Stimulated activated CD8-positive, alpha-beta memory T cell treated with anti-CD3 and anti-CD28 coated beads, Interleukin-7, amount 100 ng/mL, for 1 hour (primary cell): ENCODE measurements at regions not wholly inside any gene's neighbourhood (a gene's known extent, or its start where the extent isn't known, plus 50 kb on each side); places are given as distances from the start of the nearest gene placed in this dataset.
"Not testable (repeated sequence)": the region's sequence is repeated elsewhere in the genome, so short reads cannot be mapped to it uniquely, and the experiment has no call there.

Source experiments
- DNase-seq, 2 donors: peaks; one replicate each; pipeline ENCODE4 v3.0.0-alpha.2; 2020; ENCODE audit warnings: low read depth in 2 of 2

DNA sequence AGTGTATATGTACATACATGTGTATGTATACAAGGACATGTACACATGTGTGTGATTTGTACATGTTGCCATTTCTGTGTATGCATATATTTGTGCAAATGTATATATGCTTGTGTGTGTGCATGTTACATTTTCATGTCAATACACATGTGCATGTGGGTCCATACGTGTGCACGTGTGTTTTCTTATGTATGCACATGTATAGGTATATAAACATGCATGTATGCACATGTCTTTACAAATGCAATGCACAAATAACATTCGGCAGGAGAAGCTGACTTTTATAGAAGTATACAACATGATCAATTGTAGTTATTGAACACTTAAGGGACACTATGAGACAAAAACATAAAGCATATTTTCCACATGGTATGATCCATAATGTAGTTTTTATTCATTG lies 307.4 kb upstream of the SEMA3C start:
- no peak for DNase-seq

DNA sequence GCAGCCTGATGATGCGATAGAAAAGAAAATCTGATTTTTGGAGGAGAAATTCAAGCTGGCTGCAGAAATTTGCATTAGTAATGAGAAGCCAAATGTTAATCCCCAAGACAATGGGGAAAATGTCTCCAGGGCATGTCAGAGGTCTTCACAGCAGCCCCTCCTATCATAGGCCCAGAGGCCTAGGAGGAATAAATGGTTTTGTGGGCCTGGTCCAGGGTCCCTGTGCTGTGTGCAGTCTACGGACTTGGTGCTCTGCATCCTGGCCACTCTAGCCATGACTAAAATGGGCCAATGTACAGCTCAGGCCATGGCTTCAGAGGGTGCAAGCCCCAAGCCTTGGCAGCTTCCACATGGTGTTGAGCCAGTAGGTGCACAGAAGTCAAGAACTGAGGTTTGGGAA lies 303.8 kb upstream of the SEMA3C start:
- DNase-seq: not testable (repeated sequence)

DNA sequence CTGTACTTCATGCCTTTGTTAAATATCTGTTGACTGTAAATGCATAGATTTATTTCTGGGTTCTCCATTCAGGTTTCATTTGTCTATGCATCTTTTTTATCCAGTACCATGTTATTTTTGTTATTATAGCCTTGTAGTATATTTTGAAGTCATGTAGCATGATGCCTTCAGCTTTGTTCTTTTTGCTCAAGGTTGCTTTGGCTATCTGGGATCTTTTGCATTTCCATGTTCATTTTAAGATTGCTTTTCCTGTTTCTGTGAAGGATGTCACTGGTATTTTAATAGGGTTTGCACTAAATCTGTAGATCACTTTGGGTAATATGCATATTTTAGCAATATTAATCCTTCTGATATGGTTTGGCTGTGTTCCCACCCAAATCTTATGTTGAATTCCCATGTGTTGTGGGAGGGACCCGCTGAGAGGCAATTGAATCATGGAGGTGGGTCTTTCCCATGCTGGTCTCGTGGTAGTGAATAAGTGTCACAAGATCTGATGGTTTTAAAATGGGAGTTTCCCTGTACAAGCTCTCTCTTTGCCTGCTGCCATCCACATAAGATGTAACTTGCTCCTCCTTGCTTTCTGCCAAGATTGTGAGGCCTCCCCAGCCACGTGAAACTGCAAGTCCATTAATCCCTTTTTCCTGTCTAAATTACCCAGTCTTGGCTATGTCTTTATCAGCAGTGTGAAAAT lies 302.8 kb upstream of the SEMA3C start:
- DNase-seq: no peak

DNA sequence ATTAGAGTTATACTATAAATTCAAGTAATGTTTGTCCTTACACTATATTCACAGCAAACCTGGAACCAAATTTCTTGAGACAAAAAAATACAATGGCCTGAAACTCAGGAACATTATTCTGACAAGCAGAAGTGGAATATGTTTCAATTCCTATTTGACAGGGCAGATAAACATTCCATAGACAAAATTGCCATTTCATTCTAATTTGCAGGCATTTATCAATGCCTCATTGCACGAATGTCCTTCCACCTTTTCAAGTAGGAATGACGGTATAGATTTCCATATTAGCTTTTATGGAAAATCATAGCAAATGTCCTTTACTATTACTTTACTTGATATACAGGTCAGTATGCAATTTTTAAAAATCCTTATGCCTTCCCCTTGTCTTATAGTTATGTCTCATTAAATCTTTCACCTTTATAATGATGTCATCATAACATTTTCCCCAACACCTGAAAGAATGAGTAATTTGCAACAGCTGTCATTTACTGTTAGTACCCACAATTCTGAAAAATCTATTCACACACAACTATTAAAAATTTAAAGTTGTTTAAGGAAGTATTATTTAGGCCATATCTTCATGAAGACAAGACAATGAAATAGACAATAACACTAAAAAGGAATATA lies 299.7 kb upstream of the SEMA3C start:
- no peak for DNase-seq

DNA sequence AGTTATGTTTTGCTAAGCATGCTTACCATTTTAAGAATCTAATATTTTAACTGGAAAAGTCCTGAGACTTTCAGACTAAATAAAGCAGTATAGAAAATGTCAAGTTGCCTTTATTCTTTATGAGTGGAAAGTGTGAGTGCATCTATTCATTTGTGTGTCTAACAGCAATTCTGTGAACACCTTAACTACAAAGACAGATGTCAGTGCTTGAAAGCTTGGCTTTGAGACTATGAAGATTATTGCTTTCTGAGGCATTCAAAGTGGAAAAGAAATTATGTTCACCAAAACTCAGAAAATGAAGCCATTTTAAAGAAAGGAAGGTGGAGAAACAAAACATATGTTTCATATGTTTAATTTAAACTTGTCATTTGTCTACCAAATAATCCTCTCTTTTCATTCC lies 294.5 kb upstream of the SEMA3C start:
- no peak for DNase-seq

DNA sequence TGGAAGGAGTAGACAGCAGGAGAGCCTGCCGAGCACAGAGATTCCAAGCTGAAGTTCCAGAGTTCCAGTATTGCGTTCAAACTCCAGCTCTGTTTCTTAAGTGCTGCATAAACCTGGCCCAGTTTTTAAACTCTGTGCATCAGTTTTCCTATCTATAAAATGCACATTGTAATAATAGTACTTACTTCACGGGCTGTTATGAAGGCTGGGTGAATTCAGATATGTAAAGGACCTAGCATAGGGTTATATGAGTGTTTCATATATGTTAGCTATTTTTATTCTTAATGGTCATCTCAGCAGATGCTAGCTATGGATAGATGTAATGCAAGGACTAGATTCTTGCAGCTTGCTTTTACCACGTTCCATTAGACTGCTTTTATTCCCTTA lies 293.1 kb upstream of the SEMA3C start:
- no peak for DNase-seq

DNA sequence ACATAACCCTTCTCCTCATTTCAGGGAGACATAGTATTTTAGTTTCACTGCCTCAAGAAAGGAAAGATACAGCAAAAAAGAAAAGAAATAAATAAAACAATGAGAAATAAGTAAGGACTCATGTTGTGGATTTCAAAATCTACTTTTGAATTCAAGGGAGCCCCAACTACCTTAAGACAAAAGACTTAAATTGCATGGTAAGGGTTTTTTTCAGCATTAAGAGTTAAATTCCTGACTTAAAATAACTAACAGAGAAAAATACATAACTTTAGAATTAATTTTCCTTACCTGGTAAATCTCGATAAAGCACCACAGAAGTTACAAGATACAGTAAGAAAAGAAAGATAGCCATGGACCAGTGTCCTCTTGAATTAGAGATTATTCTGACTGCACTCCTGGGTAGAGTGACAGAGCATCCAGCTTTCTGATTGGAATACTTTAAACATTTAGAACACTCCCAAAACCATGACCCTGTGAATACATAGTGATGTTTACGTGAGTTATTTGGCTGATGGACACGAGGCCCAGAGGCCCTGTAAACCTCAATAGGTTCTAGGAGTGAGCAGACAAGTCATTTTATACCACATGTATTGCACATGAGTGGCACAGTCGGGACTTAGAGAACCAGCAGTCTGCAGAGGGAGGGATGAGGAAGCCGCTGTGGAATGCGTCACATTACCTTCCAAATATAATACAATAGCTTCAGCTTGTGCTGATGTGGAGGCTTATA lies 292.5 kb upstream of the SEMA3C start:
- no peak for DNase-seq

DNA sequence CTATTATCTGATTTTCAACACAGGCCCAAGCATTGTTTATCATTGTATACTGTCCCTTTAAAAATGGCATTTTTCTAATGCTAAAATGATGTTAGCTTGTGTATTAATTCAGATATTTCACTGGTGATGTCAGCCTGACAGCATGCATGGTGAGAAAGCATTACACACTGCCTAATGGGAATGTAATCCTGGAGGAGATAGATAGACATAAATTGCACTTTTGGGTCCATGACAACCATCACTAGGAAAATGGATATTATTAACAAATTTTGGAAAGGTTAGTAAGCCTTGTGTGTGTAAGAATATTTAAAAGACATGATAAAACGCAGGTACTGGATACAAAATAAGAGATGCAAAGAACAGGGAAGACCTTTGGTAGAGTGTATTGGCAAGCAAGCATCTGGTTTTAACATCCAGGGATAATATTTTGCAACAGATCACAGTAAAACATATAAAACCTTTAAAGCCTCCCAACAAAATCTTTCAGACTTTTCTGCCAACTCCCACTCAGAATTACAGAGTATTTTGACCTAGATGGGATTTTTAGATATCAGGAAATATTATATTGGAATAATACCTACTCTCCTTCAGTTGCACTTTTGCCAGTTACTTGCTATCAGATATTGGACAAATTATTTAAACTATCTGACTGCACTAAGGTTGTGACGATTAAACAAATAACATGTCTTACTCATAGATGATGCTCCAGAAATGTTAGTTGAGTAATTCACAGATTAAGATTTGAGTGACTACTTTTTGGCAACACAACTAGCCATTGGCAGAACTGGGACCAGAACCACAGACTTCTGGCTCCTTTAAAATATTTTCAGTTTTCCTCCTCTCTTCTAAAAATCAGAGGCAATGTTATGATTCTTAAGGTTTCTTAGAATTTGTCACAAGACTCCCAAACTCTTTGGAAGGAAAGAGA lies 291.6 kb upstream of the SEMA3C start:
- no peak for DNase-seq

DNA sequence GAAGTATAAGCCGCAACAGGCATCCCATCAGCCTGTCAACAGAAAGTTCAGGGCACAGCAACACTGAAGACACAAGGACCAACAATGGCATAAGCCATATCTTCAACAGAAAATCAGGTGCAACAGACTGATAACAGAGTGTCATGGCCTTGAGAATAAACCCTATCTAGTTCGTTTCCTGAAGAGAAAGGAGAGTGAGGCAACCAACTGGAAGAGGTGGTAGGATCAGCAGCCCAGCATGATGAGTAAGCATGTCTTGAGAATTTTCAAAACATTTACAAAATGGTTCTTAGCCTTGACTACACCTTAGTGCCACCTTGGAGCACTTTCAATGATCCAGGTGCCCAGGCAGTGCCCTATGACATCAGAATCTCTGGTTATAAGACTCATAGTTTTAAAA lies 290.2 kb upstream of the SEMA3C start:
- DNase-seq: no peak

DNA sequence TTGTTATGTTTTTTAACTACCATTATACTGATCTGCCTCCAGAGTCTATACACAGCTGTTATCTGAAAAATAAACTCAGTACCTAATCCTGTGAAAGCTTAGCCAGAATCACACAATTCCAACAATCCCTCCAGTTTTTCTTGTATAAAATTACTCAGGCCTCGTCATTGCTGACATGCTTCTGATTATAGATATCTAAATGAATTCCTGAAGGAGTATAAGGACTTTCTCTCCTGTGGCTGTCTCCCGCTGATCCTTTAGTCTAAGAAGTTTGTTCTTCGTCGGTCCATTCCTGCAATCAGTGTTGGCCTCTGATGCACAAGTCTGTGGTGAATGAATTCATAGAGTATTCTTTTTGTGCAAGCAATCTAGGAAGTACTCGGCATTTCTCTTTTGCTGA lies 288.9 kb upstream of the SEMA3C start:
- DNase-seq: no peak

DNA sequence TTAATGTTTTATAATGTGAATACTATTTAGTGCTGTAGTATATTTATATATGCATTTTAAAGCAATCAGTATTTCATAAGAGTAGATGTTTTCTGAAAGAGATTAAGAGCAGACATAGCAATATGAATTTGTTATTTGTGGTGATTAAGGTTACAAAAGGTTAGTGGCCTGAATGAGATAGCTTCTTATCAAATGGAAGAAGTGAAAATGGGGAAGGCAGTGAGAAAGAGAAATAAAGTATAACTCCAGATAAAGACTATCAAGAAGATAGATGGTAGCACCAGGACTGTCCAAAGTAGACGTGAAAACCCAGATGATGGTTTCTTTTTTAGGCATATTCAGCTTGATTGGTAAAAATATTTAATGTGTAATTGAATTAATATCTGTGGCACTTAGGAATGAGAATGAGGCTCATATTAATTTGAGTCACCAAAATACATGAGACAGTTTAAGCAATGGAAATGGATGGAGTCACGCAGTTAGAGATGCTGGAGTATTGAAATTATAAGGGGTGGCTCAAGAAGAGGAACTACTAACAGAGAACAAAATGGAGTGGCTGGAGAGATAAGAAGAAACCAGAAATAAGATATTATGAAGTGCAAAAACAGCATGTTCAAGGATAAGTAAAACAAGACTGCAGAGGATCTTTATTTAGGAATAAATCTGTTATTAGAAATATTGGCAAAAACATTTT lies 288.0 kb upstream of the SEMA3C start:
- no peak for DNase-seq

DNA sequence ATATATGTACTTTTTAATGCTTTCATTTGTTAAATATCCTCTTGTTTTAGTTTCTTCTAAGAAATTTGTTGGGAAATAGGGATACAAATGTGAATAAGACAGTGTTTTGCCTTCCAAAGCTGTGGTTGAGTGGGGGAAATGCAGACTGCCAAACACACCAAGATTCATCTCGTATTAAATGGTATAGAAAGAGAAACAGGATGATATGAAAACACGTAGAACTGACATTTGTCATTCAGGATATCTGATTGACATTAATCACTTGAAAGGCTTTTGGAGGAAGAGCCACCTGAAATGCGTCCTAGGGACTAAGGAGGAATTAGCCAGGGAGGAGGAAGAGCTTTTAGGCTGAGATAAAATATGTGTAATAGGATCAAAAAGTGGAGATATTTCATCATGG lies 287.4 kb upstream of the SEMA3C start:
- DNase-seq: no peak

DNA sequence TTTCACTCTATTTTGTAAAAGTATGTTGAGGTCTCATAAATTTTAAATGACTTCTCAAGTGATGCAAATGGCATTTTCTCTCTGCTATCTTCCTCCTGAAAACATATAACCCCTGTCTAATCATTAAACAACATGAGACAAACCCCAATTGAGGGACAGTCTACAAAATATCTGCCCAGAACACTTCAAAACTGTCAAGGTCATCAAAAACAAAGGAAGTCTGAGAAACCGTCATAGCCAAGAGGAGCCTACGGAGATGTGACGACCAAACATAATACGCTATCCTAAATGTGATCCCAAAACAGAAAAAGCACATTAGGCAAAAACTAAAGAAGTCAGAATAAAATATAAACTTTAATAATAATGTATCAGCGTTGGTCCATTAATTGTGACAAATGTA lies 282.3 kb upstream of the SEMA3C start:
- no peak for DNase-seq

DNA sequence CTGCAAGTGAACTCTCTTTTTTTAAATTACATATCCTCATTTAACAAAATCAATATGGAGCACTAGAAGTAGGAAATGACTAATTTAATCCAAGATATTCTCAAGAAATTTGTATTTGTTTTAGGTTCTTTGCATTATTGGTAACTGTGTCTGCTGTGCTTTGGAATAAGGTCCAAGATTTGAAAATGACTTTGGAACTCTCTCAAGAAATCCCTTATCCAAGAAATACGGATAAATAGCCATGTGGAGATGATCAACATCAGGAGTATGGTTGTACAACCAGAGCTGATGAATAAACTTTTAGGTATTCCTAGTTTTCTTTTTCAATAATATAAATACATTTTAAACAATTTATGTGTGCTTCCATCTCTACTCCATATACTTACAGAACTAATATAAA lies 279.9 kb upstream of the SEMA3C start:
- no peak for DNase-seq

DNA sequence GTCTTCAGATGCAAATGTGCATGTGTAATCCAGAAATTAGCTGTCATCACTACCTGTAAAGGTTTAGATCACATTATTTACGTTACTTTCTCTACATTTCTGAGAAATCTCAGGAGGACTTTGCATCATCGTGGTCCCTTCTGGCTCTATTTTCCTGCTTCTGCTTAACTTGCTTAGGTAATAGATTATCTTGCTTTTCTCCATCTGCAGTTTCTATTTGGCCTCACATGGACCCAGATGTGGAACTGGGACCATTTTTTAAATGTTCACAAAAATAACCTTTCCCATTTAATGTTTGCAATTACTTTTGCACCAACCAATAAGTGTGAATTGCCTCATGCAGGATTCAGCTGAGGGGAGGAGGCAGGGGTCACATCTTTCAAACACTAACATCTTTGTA lies 278.4 kb upstream of the SEMA3C start:
- no peak for DNase-seq

DNA sequence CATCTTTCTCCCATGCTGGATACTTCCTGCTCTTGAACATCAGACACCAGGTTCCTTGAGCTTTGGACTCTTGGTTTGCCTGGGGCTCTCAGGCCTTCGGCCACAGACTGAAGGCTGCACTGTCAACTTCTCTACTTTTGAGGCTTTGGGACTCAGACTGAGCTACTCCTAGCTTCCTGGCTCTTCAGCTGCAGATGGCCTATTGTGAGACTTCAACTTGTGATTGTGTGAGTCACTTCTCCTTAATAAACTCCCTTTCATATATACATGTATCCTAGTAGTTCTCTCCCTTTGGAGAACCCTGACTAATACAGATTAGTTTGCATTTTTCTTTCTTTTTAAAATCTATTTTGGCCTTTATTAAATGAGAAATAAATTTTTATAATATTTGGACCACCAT lies 276.2 kb upstream of the SEMA3C start:
- DNase-seq: no peak

DNA sequence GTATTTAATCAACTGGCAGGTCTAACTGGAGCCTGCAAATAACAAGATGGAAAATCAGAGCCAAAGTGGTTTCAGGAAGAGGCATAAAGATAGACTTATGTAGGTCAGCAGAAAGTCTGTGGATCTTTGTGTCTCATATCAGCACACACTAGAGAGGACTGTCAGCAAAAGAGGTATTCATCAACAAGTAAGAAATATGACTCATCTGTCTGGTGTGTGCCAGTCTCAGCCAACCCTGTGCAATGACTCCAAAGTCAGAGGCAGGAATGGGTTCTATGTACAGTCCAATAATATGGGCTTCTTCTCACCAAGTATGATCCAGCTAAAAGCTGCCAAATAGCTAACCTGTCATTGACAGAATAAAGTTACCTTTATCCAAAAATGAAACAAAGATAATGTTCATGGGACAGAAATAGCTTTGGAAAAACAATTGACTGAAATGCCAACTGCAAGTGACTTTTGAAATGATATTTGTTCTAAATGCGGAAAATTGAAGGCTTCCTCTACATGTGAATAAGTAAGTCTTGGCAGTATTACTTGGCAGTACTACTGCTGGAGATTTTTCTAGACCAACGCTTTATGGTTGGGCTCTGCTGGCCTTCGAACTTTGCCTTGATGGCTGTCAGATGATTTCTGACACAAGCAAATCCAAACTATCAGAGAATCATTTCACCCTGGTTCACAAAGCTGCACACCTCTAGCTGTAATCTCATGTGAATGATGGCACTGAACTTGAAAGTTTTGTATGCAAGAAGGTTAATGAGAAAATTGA lies 272.3 kb upstream of the SEMA3C start:
- no peak for DNase-seq

DNA sequence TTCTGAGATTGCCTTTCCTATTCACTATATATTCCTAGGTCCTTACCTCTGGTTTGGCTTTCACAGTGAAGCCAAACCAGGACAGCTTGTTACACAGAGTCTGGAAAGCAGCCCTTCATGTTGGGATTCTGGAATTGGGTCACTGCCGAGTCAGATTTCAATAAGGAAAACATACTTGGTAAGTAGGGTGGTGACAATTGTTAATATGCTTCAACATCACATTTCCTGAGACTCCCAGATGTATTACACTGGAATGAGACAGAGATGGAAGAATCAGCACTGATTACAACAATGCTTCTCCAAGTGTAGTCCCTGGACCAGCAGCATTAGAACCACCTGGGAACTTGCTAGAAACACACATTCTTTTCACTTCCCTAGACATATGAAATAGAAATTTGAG lies 268.9 kb upstream of the SEMA3C start:
- no peak for DNase-seq

DNA sequence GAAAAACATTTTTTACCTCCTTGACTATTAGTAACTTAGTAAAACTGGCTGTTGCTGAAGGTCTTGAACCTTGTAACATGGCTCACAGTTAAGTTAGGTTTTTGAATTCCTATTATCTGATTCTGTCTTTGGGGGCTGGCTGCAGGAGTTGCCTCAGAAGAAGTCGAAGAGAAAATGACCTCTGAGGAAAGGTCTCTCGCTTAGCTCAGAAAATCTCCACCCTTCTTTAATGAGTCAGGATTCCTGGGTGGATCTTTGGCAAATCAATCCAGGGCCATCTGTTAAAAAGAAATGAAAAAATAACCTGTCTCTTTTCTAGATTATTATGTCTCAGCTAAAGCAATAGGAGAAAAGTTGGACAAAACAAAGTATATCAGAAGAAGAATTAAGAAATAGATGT lies 267.8 kb upstream of the SEMA3C start:
- no peak for DNase-seq

DNA sequence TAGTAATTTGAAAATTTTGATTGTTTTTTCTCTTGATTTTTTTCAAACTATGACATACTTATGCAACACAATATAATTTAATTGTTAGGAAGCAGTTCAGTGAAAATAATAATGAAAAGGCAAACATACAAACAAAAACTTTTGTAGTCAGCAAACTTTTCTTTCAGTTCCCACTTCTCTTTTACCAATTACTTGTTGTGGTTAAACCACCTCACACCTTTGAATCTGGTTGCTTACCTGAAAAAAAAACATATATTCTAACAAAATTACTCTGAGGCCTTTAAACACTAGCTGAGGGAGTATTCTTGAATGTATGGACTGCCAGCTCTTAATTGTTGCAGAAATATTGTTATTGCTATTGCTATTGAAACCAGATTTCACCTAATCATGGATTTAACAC lies 266.2 kb upstream of the SEMA3C start:
- DNase-seq: no peak

DNA sequence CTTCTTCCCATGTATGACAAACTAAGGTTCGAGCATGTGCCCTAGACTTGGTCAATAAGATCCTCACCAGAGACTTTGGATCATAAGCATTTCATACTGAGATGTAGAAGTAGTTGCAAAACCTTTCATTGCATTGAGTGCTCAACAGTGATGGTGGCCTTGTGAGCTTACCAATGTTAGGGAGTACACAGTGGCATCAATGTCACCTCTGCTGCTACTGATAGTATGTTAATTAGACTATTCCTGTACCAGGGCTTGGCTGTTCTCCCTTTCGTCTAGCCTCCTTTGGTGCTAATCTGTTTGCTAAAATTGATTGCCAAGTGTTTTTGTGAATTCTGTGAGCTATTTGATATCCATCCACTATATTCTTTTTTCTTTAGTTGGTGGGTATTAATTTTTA lies 264.5 kb upstream of the SEMA3C start:
- no peak for DNase-seq
